Caco-2 (cell line): ENCODE measurements at regions not wholly inside any gene's neighbourhood (a gene's known extent, or its start where the extent isn't known, plus 50 kb on each side); places are given as distances from the start of the nearest gene placed in this dataset.

Experiments
- BruUV-seq: library from RNA; stranded (reverse); fragments of 400-500 nt; replicated peaks from 2 replicates; lab custom pipeline; 2021; lab: Mats Ljungman, UMichigan
- CTCF ChIA-PET: fragments of 300-600 bp; sonication (Branson Sonifier 250); formaldehyde crosslinking; loops from one replicate; lab custom pipeline; 2022; ENCODE audit warnings: antibody characterized with exemption; lab: Charles Lee
- POLR2A ChIA-PET: fragments of 300-600 bp; sonication (Branson Sonifier 250); formaldehyde crosslinking; loops from one replicate; lab custom pipeline; 2022; ENCODE audit warnings: antibody characterized with exemption; lab: Charles Lee
- DNase-seq, 2 experiments: peaks; one replicate each; pipeline versions ENCODE4 v3.0.0 to v3.0.0-alpha.2; 2020 to 2022
- H3K27me3 ChIP-seq: replicated peaks from 2 replicates; pipeline ENCODE4 v1.6.0; 2011; ENCODE audit warnings: low read length; ENCODE audit not compliant: control insufficient read depth, insufficient read depth
- H3K36me3 ChIP-seq: 2 replicates; pipeline ENCODE4 v1.5.1; 2011; ENCODE audit warnings: low read length; ENCODE audit not compliant: control insufficient read depth, insufficient read depth
- H3K4me1 ChIP-seq: fragments of 250-450 bp; sonication (Bioruptor Pico); 2 replicates; pipeline ENCODE4 v1.5.1; 2020; ENCODE audit warnings: mild to moderate bottlenecking
- H3K4me3 ChIP-seq: 2 replicates; pipeline ENCODE4 v1.5.1; 2011; ENCODE audit warnings: low read depth, mild to moderate bottlenecking, control low read depth, low read length
- H3K9me3 ChIP-seq: fragments of 250-450 bp; sonication (Bioruptor Pico); 2 replicates; pipeline ENCODE4 v1.5.1; 2020; ENCODE audit warnings: mild to moderate bottlenecking, moderate library complexity
- H3K27ac Mint-ChIP-seq: one replicate; pipeline ENCODE4 v1.8.0; 2022; ENCODE audit warnings: mixed read lengths; ENCODE audit not compliant: unreplicated experiment
- H3K27me3 Mint-ChIP-seq: one replicate; pipeline ENCODE4 v1.8.0; 2022; ENCODE audit warnings: mixed read lengths; ENCODE audit not compliant: insufficient read depth, unreplicated experiment
- H3K36me3 Mint-ChIP-seq: one replicate; pipeline ENCODE4 v1.8.0; 2022; ENCODE audit warnings: mild to moderate bottlenecking, mixed read lengths; ENCODE audit not compliant: insufficient read depth, unreplicated experiment
- H3K4me1 Mint-ChIP-seq: one replicate; pipeline ENCODE4 v1.8.0; 2022; ENCODE audit warnings: low read depth, mixed read lengths; ENCODE audit not compliant: unreplicated experiment
- H3K4me3 Mint-ChIP-seq: one replicate; pipeline ENCODE4 v1.8.0; 2022; ENCODE audit warnings: mild to moderate bottlenecking, moderate library complexity, mixed read lengths; ENCODE audit not compliant: unreplicated experiment
- H3K9me3 Mint-ChIP-seq: one replicate; pipeline ENCODE4 v1.8.0; 2022; ENCODE audit warnings: mixed read lengths; ENCODE audit not compliant: unreplicated experiment
- intact Hi-C: fragments of 100-400 bp; cut with micrococcal nuclease; formaldehyde crosslinking; loops from one replicate; pipeline ENCODE4 v1.10.0; 2022; ENCODE audit not compliant: unreplicated experiment
- TF ChIP-seq, protein P1 (sequence below), 2 experiments: fragments of 200-600 bp in 1 of 2; IDR thresholded peaks; 1 replicate in 1 of 2; 2 replicates in 1 of 2; pipeline versions ENCODE4 v1.5.1 to v1.8.0; 2011 to 2022; ENCODE audit warnings: antibody characterized with exemption in 1 of 2, control low read depth in 1 of 2, inconsistent platforms in 1 of 2, low read depth in 1 of 2, low read length in 1 of 2, mild to moderate bottlenecking in 1 of 2, moderate library complexity in 1 of 2; ENCODE audit not compliant: insufficient read depth in 1 of 2, severe bottlenecking in 1 of 2, unreplicated experiment in 1 of 2

DNA sequence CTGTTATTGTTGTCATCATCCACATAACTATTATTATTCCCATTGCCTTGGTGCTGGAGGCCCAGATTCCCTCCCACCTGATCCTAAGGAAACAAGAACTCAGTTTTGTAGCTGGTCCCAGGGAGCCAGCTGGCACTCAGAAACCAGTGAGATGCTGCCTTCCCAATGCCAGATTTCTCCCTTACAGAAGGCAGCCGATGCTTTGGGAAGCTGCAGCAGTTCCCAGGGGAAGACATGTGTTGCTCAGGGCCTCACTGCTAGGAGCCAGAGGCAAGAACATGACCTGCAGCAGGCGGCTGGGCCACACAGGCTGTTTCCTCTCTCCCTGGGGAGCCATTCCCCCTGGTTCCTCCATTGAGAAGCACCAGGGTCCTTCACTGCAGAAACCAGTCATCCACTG is 59.9 kb upstream of the GRIN2A start:
- H3K36me3 ChIP-seq: no peaks in the 10 kb centered on the region
- H3K9me3 Mint-ChIP-seq: no peaks in the 10 kb centered on the region
- no peaks in the 10 kb centered on the region for H3K4me1 ChIP-seq
- intact Hi-C loops: no loop called here
- H3K9me3 ChIP-seq: no peaks in the 10 kb centered on the region
- no peaks in the 10 kb centered on the region for H3K27me3 Mint-ChIP-seq
- no peaks in the 10 kb centered on the region for H3K27me3 ChIP-seq
- TF ChIP-seq, protein P1, sequence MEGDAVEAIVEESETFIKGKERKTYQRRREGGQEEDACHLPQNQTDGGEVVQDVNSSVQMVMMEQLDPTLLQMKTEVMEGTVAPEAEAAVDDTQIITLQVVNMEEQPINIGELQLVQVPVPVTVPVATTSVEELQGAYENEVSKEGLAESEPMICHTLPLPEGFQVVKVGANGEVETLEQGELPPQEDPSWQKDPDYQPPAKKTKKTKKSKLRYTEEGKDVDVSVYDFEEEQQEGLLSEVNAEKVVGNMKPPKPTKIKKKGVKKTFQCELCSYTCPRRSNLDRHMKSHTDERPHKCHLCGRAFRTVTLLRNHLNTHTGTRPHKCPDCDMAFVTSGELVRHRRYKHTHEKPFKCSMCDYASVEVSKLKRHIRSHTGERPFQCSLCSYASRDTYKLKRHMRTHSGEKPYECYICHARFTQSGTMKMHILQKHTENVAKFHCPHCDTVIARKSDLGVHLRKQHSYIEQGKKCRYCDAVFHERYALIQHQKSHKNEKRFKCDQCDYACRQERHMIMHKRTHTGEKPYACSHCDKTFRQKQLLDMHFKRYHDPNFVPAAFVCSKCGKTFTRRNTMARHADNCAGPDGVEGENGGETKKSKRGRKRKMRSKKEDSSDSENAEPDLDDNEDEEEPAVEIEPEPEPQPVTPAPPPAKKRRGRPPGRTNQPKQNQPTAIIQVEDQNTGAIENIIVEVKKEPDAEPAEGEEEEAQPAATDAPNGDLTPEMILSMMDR (IDR thresholded peaks at IDR 0.05; ENCODE audit: insufficient read depth in 1 of 2, low read depth in 1 of 2, low read length in 1 of 2, severe bottlenecking in 1 of 2, unreplicated experiment in 1 of 2): no peak
- no peak for DNase-seq
- H3K27ac Mint-ChIP-seq: no peak overlapping the region
- no peaks in the 10 kb centered on the region for H3K36me3 Mint-ChIP-seq
- H3K4me1 Mint-ChIP-seq: no peaks in the 10 kb centered on the region
- no peak overlapping the region for H3K4me3 Mint-ChIP-seq
- POLR2A ChIA-PET: no interaction called here
- CTCF ChIA-PET: no interaction called here
- no peak overlapping the region for H3K4me3 ChIP-seq
- no TSS peak for BruUV-seq

DNA sequence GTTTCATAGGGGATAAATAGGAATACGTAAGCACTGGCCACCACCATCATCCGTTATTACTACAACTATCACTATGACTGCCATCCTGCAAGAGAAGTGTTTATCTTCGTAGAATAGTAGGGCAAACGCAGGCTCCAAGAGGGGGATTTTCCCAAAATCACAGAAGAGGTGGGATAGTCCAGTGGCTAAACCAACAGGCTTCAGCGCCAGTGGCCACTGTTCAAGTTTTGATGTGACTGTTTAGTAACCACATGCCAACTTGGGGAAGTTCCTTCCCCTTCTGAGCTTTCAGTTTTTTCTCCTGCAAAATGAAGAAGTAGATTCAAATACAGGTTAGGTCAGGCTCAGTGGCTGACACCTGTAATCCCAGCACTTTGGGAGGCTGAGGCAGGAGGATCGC is 60.7 kb upstream of the GRIN2A start:
- H3K27ac Mint-ChIP-seq: no peak overlapping the region
- no TSS peak for BruUV-seq

DNA sequence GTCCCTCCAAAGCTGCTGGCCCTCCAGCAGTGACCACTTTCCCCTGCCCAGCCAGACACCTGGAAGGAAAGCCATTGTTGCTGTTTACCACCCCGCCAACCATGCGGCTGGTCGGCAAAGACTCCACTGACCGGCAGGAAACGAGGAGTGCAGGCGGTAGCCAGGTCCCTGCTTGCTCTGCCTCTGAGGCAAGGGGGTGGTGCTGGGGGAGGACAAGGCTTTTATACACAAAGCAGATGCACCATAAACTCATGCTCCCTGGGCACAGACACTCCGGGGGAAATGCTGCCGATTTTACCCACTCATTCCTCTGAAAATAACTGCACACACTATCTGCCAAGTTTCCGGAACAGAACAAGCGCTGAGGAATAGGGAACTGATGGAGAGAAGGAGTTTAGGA is 62.8 kb upstream of the GRIN2A start:
- no peaks in the 10 kb centered on the region for H3K4me1 Mint-ChIP-seq
- no peak overlapping the region for H3K4me3 ChIP-seq
- BruUV-seq: no TSS peak
- no peaks in the 10 kb centered on the region for H3K4me1 ChIP-seq
- H3K27me3 ChIP-seq: no peaks in the 10 kb centered on the region
- no peaks in the 10 kb centered on the region for H3K36me3 Mint-ChIP-seq
- no peaks in the 10 kb centered on the region for H3K27me3 Mint-ChIP-seq
- H3K36me3 ChIP-seq: no peaks in the 10 kb centered on the region
- intact Hi-C loops: no loop called here
- no peak overlapping the region for H3K27ac Mint-ChIP-seq
- TF ChIP-seq, protein P1 (IDR thresholded peaks at IDR 0.05; ENCODE audit: insufficient read depth in 1 of 2, low read depth in 1 of 2, low read length in 1 of 2, severe bottlenecking in 1 of 2, unreplicated experiment in 1 of 2): no peak
- no peaks in the 10 kb centered on the region for H3K9me3 Mint-ChIP-seq
- DNase-seq: no peak
- ChIA-PET CTCF (no interaction called here), POLR2A (no interaction called here)
- no peaks in the 10 kb centered on the region for H3K9me3 ChIP-seq
- no peak overlapping the region for H3K4me3 Mint-ChIP-seq

More for the DNA sequence above, 60.7 kb upstream of the GRIN2A start:
- Histone ChIP-seq H3K36me3 (no peaks in the 10 kb centered on the region), H3K4me3 (no peak overlapping the region), H3K4me1 (no peaks in the 10 kb centered on the region), H3K9me3 (no peaks in the 10 kb centered on the region), H3K27me3 (no peaks in the 10 kb centered on the region)
- ChIA-PET CTCF (no interaction called here), POLR2A (no interaction called here)
- intact Hi-C loops: no loop called here
- no peaks in the 10 kb centered on the region for H3K9me3 Mint-ChIP-seq
- DNase-seq: no peak
- no peaks in the 10 kb centered on the region for H3K36me3 Mint-ChIP-seq
- TF ChIP-seq, protein P1 (IDR thresholded peaks at IDR 0.05; ENCODE audit: insufficient read depth in 1 of 2, low read depth in 1 of 2, low read length in 1 of 2, severe bottlenecking in 1 of 2, unreplicated experiment in 1 of 2): no peak
- no peak overlapping the region for H3K4me3 Mint-ChIP-seq
- H3K27me3 Mint-ChIP-seq: no peaks in the 10 kb centered on the region
- H3K4me1 Mint-ChIP-seq: no peaks in the 10 kb centered on the region
